ENCODE measurements at regions not wholly inside any gene's neighbourhood (a gene's known extent, or its start where the extent isn't known, plus 50 kb on each side); places are given as distances from the start of the nearest gene placed in this dataset.
"Not testable (repeated sequence)": the region's sequence is repeated elsewhere in the genome, so short reads cannot be mapped to it uniquely, and the experiment has no call there.

DNA sequence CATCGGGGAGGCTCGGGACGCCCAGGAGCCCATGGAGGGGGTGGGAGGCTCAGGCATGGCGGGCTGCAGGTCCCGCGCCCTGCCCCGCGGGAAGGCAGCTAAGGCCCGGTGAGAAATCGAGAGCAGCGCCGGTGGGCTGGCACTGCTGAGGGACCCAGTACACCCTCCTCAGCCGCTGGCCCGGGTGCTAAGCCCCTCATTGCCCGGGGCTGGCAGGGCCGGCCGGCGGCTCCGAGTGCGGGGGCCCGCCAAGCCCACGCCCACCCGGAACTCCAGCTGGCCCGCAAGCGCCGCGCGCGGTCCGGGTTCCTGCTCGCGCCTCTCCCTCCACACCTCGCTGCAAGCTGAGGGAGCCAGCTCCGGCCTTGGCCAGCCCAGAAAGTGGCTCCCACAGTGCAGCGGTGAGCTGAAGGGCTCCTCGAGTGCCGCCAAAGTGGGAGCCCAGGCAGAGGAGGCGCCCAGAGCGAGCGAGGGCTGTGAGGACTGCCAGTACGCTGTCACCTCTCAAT lies 195.0 kb upstream of the PIK3R1 start:
- not testable (repeated sequence) for DNase-seq

DNA sequence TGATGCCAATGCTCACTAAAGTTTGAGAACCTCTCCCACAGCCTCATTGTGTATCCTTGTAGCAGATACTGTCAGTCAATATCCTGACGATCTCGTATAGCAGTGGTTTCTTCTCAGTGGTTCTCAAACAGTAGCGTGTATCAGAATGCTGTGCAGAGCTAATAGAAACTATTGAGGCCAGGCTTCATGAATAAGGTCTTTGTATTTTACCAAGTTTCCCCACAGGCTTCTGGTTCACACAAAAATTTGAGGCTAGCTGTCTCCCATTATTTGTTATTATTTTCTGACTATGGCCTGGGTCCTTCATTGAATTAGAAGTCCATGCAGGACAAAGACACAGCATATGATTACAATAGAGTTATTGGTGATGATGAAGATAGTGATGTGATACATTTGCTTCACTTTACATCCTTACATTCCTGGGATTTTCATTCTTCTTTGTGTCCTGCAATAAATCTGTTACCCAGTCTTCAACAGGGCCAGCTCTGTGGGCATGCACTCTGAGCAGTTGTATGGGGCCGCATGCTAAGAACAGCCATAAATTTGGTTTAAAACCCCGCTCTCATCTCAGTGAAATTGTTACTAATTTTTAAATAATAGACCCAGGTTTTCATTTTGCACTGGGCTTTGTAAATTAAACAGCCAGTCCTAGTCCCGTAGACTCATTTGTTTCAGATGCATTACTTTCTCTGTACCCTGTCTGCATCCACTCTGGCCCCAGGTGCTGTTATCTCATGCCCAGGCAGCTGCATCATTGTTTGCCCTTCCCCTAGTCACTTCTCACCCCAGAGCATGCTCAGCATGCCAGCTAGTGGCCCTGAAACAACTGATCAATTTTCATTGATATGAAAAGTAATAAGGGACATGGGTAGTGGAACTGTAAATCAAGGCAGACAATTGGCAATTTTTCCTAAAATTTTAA lies 199.9 kb upstream of the PIK3R1 start:
- no peak for DNase-seq

DNA sequence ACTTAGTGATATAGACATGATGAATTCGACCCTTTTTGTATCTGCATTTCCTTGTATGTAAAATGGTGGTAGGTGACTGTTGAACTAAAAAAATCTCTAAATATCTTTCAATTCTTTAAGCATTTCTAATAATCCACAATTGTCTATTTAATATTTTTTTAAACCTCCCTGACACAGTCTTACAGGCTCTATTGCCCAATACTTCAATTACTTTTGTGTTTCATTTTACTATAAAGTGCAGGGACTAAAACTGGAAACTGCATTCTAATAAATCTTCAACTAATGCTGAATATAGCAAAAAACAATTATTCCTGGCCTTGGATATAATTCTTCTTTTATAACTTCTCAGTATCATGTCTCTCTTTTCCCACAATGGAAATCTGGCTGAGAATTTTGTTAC lies 202.7 kb upstream of the PIK3R1 start:
- DNase-seq: no peak

DNA sequence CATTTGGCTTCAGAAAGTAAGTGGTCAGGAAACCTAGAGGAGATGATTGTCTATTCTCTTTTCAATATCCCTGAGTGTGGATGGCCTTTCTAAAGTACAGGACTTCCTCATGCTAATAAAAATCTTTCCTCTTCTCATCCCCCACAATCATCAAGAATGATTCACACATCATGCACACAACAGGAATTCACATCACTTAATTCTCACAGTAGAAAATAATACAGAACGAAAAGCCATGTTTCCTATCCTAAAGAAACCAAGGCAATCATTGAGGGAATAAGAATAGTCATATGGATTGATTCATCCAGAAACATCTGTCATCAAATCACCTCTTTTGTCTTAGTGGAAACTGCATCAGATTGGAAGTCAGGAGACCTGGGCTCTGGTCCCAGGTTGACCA lies 203.1 kb upstream of the PIK3R1 start:
- DNase-seq: no peak

DNA sequence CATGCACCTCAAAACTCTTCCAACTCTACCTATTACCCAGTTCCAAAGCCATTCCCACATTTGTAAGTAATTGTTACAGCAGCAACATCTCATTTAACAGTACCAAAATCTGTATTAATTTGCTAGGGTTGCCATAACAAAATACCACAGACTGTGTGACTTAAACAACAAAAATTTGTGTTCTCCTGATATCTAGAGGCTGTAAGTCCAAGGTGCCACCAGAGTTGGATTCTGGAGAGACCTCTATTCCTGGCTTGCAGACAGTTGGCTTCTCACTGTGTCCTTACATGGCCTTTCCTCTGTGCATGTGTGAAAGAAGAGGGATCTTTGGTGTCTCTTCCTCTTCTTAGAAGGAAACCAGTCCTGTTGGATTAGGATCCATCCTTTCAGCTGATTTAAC lies 203.8 kb upstream of the PIK3R1 start:
- DNase-seq: no peak

DNA sequence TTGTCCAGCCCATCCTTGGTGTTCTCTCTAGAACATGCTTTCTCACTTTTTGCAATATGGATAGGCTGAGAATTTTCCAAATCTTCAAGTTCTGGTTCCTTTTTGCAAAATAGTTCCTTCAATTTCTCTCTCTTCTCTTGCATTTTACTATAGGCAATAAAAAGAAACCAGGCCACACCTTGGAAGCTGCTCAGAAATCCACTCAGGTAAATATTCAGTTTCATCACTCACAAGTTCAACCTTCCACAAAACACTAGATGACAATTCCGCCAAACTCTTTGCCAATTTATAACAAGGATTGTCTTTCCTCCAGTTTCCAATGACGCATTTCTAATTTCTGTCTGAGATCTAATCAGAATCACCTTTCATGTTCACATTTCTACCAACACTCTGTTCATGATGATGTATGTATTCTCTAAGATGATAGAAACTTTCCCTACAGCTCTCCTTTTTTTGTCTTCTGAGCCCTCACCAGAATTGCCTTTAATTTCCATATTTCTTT lies 204.2 kb upstream of the PIK3R1 start:
- DNase-seq: no peak

DNA sequence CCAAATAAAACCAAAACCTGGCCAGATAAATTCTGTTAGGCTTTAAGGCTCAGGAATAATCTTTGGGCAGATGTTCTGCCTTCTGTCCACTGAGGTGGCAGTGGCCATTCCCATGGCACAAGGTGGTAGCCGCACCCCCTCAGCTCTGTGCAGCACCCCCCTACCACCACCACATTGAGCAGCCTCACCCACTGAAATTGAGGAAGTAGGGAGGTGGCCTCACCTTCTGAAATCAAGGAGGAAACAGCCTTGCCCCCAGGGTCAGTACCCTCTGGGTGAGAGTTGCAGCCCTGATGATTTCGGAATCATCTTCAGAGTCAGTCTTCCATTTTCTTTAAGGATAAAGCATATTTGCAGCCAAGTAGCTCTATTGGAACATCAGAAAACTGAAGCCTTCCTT lies 204.8 kb upstream of the PIK3R1 start:
- DNase-seq: no peak

DNA sequence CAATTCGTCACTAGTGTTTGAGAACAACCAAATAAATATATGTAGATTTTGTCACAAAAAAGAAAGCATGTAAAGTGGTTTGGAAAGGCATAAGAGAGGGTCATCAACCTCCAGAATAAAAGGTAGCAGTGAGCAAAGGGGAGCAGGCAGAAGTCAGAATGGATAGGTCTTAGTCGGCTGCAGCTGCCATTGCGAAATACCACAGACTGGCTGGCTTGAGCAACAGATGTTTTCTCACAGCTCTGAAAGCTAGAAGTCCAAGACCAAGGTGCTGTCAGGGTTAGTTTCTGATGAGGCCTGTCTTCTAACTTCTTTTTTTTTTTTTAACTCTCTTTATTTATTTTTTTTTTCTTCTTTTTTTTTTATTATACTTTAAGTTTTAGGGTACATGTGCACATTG lies 208.1 kb upstream of the PIK3R1 start:
- no peak for DNase-seq

DNA sequence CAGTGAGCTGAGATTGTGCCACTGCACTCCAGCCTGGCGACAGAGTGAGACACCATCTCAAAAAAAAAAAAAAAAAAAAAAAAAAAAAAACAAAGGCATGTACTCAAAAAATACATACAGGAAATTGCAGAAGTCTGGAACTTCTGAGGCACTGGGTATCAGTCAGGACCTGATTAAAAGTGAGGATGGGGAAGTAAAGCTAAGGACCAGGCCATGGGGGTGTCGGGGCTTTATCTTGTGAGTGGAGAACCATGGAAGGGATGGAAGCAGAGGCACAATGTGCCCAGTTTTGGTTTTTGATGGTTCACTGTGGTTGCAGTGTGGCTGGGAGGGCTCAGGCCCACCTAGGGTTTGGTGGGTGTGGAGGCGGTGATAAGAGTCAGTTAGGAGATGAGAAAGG lies 212.7 kb upstream of the PIK3R1 start:
- DNase-seq: no peak

DNA sequence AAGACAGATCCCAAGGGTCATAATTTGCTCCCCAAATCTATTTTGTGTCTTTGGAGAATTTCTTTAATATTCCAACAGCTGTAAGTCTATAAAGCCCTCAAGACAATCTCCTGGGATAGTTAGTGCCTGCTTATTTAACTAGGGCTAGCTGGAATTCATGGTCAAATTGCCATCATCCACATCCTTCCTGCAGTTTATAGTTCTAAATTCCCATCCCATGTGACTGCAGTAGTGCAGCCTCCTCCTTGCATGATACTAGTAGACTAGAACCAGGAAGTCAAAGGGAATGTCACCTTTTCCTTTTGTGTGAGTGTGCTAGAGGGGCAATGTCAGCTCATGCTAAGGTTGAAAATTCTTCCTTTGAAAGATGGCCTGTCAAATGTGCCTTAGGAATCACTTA lies 214.8 kb upstream of the PIK3R1 start:
- DNase-seq: no peak

DNA sequence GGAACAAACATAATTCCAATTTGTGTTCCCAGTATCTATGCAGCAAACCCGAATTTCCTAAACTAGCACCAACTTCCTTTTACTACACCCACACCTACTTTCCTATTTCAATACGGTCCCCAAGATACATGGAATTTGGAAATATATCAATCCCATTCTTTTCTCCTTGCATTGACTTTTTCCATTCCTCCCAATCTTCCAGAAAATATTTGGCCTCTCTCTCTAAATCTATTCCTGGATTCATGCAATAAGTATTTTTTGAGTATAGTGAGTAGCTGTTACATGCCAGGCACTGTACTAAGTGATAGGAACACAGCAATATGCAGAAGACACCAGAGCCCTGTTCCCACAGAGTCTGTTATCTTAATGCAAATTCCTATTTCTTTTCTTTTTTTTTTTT lies 216.2 kb upstream of the PIK3R1 start:
- DNase-seq: no peak

DNA sequence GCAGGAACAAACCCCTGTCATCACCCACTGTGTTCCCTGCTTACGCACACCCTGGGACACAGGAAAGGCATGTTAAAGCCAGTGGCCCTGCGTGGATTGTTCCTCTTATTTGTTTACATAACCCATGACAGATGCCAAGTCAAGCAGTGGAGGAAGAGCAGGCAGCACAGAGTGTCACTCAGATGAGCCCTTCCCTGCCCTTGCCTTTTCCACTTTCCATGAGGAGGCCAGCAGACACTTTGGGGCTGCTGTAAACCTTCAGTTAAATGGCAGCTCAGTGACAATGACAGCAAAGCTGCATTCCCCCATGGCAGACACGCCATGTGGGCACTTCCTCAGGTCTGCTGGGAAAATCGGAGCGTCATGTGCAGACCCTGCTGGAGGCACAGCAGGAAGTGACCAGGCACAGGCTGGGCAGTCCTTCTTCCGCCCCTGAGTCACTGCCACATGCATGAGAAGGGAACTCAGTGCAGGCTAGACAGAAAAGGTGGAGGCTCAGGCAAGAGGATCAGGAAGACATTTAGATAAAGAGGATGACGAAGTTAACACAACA lies 216.8 kb upstream of the PIK3R1 start:
- no peak for DNase-seq

DNA sequence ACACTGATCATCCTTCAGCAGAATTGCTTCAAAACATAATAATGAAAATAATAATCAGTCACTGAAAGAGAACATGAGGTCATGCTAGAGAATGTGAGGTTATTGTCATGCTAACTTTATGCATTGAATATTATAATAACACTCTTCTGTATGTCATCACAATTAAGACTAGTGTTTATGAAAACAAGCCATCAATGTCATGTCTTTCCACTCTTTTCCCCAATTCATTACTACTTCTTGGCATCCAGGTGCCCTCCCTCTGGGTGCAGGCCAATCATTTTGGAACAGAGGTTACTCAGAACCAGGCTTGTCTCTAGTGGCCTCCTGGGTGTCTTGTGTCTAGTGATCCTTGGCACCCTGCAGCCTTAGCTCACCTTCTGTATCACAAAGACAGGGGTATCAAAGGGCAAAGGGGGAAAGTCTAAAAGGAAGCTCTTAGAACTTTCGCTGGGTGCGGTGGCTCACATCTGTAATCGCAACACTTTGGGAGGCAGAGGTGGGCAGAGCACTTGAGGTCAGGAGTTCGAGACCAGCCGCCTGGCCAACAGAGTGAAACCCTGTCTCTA lies 217.6 kb upstream of the PIK3R1 start:
- no peak for DNase-seq

DNA sequence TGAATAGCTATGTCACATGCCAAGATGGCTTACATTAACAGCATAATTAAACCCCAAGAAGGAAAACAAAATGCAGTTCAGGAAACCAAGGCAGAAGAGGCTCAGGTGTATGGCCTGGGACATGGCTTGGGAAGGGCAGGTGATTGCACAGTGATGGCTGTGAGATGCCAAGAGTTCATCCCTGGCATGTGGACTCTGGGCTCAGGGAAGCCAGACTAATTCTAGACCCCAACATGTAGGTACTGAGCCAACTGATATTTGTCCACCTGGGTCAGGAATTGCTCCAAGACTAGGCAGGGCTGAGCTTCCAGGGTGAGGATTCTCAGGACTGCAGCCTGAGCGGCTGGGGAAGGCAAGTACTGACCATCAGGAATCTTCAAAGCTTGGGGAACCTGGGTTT lies 218.4 kb upstream of the PIK3R1 start:
- DNase-seq: no peak

DNA sequence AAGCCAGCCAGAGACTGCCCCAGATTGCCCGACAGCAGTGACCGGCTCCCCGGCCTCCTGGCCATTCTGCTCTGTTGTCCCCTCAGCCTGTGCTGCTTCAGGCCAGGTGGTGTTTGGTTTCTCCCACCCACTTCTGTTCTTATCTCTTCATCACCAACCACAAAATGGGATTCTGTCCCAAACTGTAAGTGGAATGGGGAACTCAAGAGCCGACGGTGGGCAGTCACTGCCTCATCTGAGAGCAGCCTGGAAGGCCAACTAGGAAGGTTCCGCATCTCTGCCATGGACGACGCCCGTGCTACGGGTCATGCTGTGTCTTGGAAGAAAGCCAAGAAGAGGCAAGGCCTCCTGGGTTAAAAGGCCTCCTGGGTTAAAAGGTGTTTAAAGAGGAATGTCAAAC lies 219.0 kb upstream of the PIK3R1 start:
- DNase-seq: no peak

DNA sequence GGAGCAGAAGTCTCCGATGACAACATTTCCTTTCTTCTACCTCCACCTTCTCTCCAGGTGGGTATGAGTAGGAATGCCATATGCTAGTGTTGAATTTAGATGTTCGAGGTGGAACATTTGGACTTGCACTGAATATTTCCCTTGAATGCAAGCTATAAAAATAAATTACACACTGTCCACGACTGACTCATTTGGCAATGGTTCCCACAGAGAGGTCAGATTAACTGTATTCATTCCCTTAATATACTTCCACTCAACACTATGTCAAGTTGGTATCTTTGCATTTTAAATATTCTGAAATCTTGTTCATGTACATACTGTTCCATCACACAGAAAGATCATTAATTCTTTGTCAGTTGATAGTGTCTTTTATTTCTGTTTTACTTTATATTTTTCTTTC lies 222.6 kb upstream of the PIK3R1 start:
- no peak for DNase-seq

DNA sequence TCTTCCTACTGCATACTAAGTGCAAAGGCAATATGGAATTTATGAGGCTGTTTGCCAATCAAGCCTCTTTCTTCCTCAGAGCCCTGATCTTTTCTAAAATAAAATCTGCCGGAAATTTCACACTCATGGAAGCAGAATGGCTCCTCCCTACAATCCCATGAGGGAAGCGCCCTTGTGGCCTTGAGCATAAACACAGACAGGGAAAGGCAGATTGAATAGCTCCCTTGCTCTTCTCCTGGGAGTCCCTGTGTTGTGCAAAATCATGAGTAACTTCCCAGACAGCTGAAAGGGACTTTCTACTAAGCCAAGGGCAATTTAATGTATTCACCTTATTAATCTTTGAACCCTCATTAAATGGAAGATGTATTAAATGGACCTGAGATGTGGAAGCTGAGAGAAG lies 226.1 kb upstream of the PIK3R1 start:
- no peak for DNase-seq

DNA sequence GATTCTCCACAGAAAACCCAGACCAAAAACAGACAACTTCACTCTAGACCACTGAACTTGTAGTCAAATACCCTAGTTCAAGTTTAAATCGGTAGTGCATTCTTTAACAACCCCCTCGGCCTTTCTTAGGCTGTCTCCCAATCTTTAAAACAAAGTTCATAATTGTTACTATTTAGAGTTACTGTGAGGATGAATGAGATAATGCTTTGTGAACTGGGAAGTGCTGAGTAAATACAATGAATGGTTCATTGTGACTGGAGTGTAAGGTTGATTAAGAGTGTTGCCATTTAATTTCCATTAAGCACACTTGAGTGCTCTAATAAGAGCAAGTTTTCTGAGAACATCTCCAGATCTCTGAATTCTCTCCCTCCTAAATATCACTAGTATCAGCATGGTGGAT lies 228.8 kb upstream of the PIK3R1 start:
- DNase-seq: no peak

DNA sequence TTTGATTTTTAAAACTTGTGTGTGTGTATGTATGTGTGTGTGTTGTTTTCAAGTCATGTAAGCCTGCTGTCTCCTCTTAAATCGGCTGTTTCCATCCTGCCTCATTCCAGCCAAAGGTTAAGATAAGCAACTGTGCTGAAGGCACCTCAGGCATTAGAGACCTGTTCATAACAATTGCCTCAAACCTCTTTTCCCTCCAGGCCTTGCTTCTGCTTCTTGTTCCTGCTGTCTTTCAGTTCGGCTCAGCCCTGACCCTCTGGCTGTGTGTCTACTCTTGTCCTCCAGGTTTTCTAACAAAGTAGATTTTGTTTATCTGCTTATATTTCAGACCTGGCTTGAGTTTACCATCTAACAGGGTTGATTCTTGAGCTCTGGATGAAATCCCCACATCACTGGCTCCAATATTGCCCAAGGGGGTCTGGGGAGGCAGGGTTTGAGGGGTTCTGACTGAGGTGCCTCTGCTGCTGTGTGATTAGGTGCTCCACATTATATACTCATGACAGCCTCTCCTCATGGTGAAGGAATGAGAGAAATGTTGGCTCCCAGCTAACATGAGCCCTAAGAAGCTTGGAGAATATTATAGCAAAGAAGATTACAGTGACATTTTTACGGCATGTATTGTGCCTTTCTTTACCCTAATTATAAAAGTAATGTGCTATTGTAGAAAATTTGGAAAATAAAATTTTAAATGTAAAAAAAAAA lies 229.7 kb upstream of the PIK3R1 start:
- DNase-seq: no peak

DNA sequence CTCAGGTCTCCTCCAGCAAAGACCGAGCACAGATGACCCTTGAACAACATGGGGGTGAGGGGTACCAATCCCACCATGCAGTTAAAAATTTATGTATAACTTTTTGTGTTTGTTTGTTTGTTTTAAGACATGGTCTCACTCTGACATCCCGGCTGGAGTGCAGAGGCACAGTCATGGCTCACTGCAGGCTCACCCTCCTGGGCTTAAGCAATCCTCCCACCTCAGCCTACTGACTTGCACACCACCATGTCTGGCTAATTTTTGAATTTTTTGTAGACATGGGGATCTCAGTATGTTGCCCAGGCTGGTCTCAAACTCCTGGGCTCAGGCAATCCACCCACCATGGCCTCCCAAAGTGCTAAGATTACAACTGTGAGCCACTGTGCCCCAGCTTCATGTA lies 231.0 kb upstream of the PIK3R1 start:
- no peak for DNase-seq

DNA sequence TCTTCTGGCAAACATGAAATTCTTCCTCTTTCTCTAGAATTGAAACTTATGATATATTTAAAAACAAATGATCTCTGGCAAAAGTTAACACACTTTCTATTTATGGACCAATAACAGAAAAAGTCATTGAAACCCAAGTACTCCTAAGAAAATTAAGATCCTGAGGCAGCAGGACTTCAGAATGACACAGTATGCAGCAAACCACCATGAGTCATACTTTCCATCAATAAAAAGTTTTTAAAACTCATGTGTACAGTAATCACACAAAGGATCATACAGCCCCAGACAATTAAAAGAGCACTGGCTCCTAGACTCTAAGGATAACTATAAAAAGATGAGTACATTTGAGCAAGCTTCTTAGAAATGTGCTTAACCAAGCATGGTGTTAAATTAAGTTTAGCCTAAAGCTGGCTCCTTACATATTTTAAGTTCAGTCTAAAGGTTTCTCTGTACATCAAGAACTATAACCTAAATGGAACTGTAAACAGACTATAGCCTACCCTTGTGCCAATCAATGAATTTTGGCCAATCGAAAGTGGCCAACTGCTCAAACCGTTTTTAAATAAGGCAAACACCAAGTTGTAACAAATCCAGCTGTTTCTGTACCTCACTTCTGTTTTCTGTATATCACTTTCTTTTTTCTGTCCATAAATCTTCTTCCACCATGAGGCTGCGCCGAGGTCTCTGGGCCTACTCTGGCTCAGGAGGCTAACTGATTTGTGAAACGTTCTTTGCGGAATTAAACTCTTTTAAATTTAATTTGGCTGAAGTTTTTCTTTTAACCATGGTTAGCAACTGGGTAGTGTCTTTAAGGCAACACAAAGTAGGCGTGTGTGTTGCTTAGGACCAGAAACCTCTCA lies 232.1 kb upstream of the PIK3R1 start:
- DNase-seq: no peak

DNA sequence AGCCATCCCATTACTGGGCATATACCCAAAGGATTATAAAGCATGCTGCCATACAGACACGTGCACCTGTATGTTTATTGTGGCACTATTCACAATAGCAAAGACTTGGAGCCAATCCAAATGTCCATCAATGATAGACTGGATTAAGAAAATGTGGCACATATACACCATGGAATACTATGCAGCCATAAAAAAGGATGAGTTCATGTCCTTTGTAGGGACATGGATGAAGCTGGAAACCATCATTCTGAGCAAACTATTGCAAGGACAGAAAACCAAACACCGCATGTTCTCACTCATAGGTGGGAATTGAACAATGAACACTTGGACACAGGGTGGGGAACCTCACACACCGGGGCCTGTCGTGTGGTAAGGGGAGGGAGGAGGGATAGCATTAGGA lies 233.4 kb upstream of the PIK3R1 start:
- not testable (repeated sequence) for DNase-seq

All from activated CD4-positive, alpha-beta T cell treated with anti-CD3 and anti-CD28 coated beads for 4 hours (primary cell).